Hepatocyte (in vitro differentiated cells): ENCODE measurements at regions not wholly inside any gene's neighbourhood (a gene's known extent, or its start where the extent isn't known, plus 50 kb on each side); places are given as distances from the start of the nearest gene placed in this dataset.

Experiments used
- DNase-seq: peaks from one replicate; pipeline ENCODE4 v3.0.0-alpha.2; 2016; ENCODE audit warnings: low spot score
- H2AFZ ChIP-seq: fragments of 200-600 bp; sonication (generic); 2 replicates; pipeline ENCODE4 v1.6.0; 2016; ENCODE audit warnings: antibody characterized with exemption, mild to moderate bottlenecking
- H3K27ac ChIP-seq: fragments of 200-600 bp; sonication (generic); 2 replicates; pipeline ENCODE4 v1.5.1; 2016; ENCODE audit warnings: mild to moderate bottlenecking
- H3K27me3 ChIP-seq: fragments of 200-600 bp; sonication (generic); 2 replicates; pipeline ENCODE4 v1.6.1; 2016
- H3K36me3 ChIP-seq: fragments of 200-600 bp; sonication (generic); replicated peaks from 2 replicates; pipeline ENCODE4 v1.5.1; 2016; ENCODE audit warnings: low read depth; ENCODE audit not compliant: insufficient read depth
- H3K4me1 ChIP-seq: fragments of 200-600 bp; sonication (generic); 2 replicates; pipeline ENCODE4 v1.5.1; 2016; ENCODE audit warnings: mild to moderate bottlenecking, moderate library complexity; ENCODE audit not compliant: insufficient read depth
- H3K4me2 ChIP-seq: fragments of 200-600 bp; sonication (generic); 2 replicates; pipeline ENCODE4 v1.6.0; 2016
- H3K4me3 ChIP-seq: fragments of 200-600 bp; sonication (generic); 2 replicates; pipeline ENCODE4 v1.5.1; 2016; ENCODE audit warnings: mild to moderate bottlenecking
- H3K79me2 ChIP-seq: fragments of 200-600 bp; sonication (generic); 2 replicates; pipeline ENCODE4 v1.6.0; 2017; ENCODE audit warnings: mild to moderate bottlenecking
- H3K9me2 ChIP-seq: fragments of 200-600 bp; sonication (generic); replicated peaks from 2 replicates; pipeline ENCODE4 v1.6.0; 2017; ENCODE audit warnings: mild to moderate bottlenecking; ENCODE audit not compliant: insufficient read depth
- H3K9me3 ChIP-seq: fragments of 200-600 bp; sonication (generic); 2 replicates; pipeline ENCODE4 v1.5.1; 2016; ENCODE audit warnings: low read depth, mild to moderate bottlenecking
- H4K20me1 ChIP-seq: fragments of 200-600 bp; sonication (generic); 2 replicates; pipeline ENCODE4 v1.6.0; 2016; ENCODE audit warnings: mild to moderate bottlenecking; ENCODE audit not compliant: insufficient read depth, poor library complexity, severe bottlenecking
- EZH2 ChIP-seq: fragments of 200-600 bp; sonication (generic); IDR thresholded peaks from 2 replicates; pipeline ENCODE4 v1.6.1; 2016; ENCODE audit warnings: antibody characterized with exemption, mild to moderate bottlenecking, borderline replicate concordance
- EZH2phosphoT487 ChIP-seq: fragments of 200-600 bp; sonication (generic); IDR thresholded peaks from one replicate; pipeline ENCODE4 v1.6.1; 2018; ENCODE audit warnings: antibody characterized with exemption, mild to moderate bottlenecking, low read depth, moderate library complexity; ENCODE audit not compliant: unreplicated experiment, severe bottlenecking
- whole genome bisulfite sequencing: methylation state at CpG from one replicate; pipeline ENCODE4 v1.1.6; 2016; ENCODE audit warnings: low lambda C conversion rate; ENCODE audit errors: missing lambda C conversion rate; 5-methylcytosine and 5-hydroxymethylcytosine counted together

DNA sequence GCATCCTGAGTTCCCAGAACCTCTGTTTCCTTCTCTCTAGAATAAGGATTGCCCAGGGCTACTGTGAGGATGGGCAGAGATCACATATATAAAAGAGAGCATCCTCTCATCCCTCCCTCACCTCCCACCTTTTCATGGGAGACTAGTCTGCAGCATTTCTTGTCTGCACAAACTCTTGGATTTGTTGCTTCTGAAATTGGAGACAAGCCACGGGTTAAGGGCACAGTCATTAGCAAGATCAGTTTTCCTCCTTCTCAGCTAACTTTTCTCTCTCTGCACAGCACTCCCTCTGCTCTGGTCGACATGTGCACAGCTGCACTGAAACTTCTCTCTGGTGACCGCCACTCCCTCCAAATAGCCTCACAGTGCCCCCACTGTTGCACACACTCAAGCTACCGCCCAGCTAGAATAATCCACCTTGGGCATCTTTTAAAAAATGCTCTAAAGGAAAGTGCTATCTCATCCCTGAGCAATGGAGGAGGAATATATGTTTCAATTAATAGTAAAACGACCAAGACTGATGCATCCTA is 50.9 kb upstream of the DUSP22 start:
- DNase-seq, result no peak
- Histone ChIP-seq H3K4me1 (peaks cover under 1% of the 10 kb centered on the region), H3K36me3 (no peaks in the 10 kb centered on the region), H4K20me1 (no peaks in the 10 kb centered on the region), H3K9me2 (no peaks in the 10 kb centered on the region), H3K4me2 (no peak overlapping the region), H3K27ac (no peak overlapping the region), H2AFZ (no peak overlapping the region), H3K27me3 (no peaks in the 10 kb centered on the region), H3K79me2 (no peaks in the 10 kb centered on the region), H3K9me3 (no peaks in the 10 kb centered on the region), H3K4me3 (no peak overlapping the region)
- 69% methylated on average over 5 of the region's 5 CpGs for WGBS
- TF ChIP-seq EZH2 (no peak), EZH2phosphoT487 (no peak)
